ENCODE measurements at regions not wholly inside any gene's neighbourhood (a gene's known extent, or its start where the extent isn't known, plus 50 kb on each side); places are given as distances from the start of the nearest gene placed in this dataset.

GRCh38 chr3:103785537-103785936, 1350.7 kb downstream of the ZPLD1 start:
- no peak for DNase-seq (ENCODE audit: low read depth in 2 of 2)

- no peak for DNase-seq (ENCODE audit: low read depth in 2 of 2)
These were observed 1351.5 kb downstream of the ZPLD1 start for GRCh38 chr3:103786296-103786695.

GRCh38 chr3:103787164-103787871, 1352.5 kb downstream of the ZPLD1 start:
- DNase-seq (ENCODE audit: low read depth in 2 of 2), result no peak

- DNase-seq (ENCODE audit: low read depth in 2 of 2), result no peak
These were observed 1353.1 kb downstream of the ZPLD1 start for GRCh38 chr3:103787879-103788278.

- DNase-seq (ENCODE audit: low read depth in 2 of 2), result no peak
These were observed 1357.1 kb downstream of the ZPLD1 start for GRCh38 chr3:103791786-103792515.

GRCh38 chr3:103794656-103795055, 1359.8 kb downstream of the ZPLD1 start:
- DNase-seq (ENCODE audit: low read depth in 2 of 2), result no peak

- no peak for DNase-seq (ENCODE audit: low read depth in 2 of 2)
These were observed 1361.3 kb downstream of the ZPLD1 start for GRCh38 chr3:103796068-103796467.

- DNase-seq (ENCODE audit: low read depth in 2 of 2), result no peak
These were observed 1369.0 kb downstream of the ZPLD1 start for GRCh38 chr3:103803787-103804186.

- DNase-seq (ENCODE audit: low read depth in 2 of 2), result no peak
These were observed 1375.4 kb downstream of the ZPLD1 start for GRCh38 chr3:103810167-103810566.

- DNase-seq (ENCODE audit: low read depth in 2 of 2), result no peak
These were observed 1379.1 kb downstream of the ZPLD1 start for GRCh38 chr3:103813955-103814354.

GRCh38 chr3:103818398-103818797, 1383.6 kb downstream of the ZPLD1 start:
- no peak for DNase-seq (ENCODE audit: low read depth in 2 of 2)

- no peak for DNase-seq (ENCODE audit: low read depth in 2 of 2)
These were observed 1384.0 kb downstream of the ZPLD1 start for GRCh38 chr3:103818800-103819199.

GRCh38 chr3:103825586-103825985, 1390.8 kb downstream of the ZPLD1 start:
- DNase-seq (ENCODE audit: low read depth in 2 of 2), result no peak

- DNase-seq (ENCODE audit: low read depth in 2 of 2), result no peak
These were observed 1395.0 kb downstream of the ZPLD1 start for GRCh38 chr3:103829723-103830326.

GRCh38 chr3:103847081-103848062, 1412.6 kb downstream of the ZPLD1 start:
- no peak for DNase-seq (ENCODE audit: low read depth in 2 of 2)

GRCh38 chr3:103851793-103852192, 1417.0 kb downstream of the ZPLD1 start:
- no peak for DNase-seq (ENCODE audit: low read depth in 2 of 2)

GRCh38 chr3:103862415-103862814, 1427.6 kb downstream of the ZPLD1 start:
- DNase-seq (ENCODE audit: low read depth in 2 of 2), result no peak

GRCh38 chr3:103863381-103863780, 1428.6 kb downstream of the ZPLD1 start:
- no peak for DNase-seq (ENCODE audit: low read depth in 2 of 2)

GRCh38 chr3:103866113-103866512, 1431.3 kb downstream of the ZPLD1 start:
- no peak for DNase-seq (ENCODE audit: low read depth in 2 of 2)

GRCh38 chr3:103873021-103873420, 1438.2 kb downstream of the ZPLD1 start:
- DNase-seq (ENCODE audit: low read depth in 2 of 2), result no peak

GRCh38 chr3:103873897-103874545, 1439.2 kb downstream of the ZPLD1 start:
- no peak for DNase-seq (ENCODE audit: low read depth in 2 of 2)

All from fibroblast of skin of left biceps (primary cell).